Cardiac fibroblast (primary cell): ENCODE measurements at regions not wholly inside any gene's neighbourhood (a gene's known extent, or its start where the extent isn't known, plus 50 kb on each side); places are given as distances from the start of the nearest gene placed in this dataset.

Experiments used
- DNase-seq, 2 donors: peaks; one replicate each; pipeline versions ENCODE4 v3.0.0 to v3.0.0-alpha.2; 2010; ENCODE audit warnings: low read depth in 2 of 2
- H3K4me3 ChIP-seq, 2 donors: replicated peaks in 1 of 2; 1 replicate in 1 of 2; 2 replicates in 1 of 2; pipeline ENCODE4 v1.5.1; 2011; ENCODE audit warnings: low read depth in 2 of 2, low read length in 2 of 2, mild to moderate bottlenecking in 2 of 2, moderate library complexity in 1 of 2
- TF ChIP-seq, protein P1 (sequence below): IDR thresholded peaks from one replicate; pipeline ENCODE4 v1.5.1; 2011; ENCODE audit warnings: low read depth, mild to moderate bottlenecking, low read length, inconsistent platforms

DNA sequence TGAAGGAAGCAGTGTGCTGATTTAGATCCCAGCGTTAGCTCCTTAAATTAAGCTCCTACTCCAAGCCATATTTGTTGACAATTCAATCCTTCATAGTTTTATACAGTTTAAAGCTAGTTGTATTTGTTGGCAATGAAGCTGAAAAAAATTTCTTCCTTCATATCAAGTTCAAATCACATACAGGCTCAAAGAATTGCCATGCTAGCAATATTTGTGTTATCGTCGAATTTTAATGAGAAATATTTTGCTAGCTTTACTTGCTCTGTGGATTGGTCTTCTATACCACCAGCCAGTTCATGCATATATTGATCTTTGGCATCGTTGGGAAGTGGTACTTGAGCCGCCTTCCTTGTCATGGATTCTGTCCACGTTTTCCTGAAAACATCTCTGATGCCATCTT lies 204.6 kb upstream of the HDAC4 start:
- no peak for DNase-seq
- TF ChIP-seq, protein P1, sequence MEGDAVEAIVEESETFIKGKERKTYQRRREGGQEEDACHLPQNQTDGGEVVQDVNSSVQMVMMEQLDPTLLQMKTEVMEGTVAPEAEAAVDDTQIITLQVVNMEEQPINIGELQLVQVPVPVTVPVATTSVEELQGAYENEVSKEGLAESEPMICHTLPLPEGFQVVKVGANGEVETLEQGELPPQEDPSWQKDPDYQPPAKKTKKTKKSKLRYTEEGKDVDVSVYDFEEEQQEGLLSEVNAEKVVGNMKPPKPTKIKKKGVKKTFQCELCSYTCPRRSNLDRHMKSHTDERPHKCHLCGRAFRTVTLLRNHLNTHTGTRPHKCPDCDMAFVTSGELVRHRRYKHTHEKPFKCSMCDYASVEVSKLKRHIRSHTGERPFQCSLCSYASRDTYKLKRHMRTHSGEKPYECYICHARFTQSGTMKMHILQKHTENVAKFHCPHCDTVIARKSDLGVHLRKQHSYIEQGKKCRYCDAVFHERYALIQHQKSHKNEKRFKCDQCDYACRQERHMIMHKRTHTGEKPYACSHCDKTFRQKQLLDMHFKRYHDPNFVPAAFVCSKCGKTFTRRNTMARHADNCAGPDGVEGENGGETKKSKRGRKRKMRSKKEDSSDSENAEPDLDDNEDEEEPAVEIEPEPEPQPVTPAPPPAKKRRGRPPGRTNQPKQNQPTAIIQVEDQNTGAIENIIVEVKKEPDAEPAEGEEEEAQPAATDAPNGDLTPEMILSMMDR: no peak
- no peak overlapping the region for H3K4me3 ChIP-seq

DNA sequence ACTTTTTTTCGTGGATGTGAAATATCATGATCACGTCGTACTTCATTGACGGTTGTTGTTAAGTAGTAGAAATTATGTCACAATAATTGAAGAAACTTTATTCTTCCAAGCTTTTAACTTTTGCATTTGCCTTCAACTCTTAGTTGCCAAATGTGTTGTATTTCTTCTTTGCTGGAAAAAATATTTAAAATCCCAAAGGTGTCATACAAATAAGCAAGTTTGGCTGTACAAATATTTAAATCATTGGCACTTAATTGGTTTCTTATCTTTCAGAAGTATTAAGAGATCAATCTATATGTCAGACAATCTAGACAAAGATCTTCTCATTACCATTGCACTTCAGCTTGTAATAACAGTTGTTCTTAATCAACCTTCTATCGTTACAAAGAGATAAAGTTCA lies 204.0 kb upstream of the HDAC4 start:
- no peak for DNase-seq
- TF ChIP-seq, protein P1: no peak
- H3K4me3 ChIP-seq: no peak overlapping the region

DNA sequence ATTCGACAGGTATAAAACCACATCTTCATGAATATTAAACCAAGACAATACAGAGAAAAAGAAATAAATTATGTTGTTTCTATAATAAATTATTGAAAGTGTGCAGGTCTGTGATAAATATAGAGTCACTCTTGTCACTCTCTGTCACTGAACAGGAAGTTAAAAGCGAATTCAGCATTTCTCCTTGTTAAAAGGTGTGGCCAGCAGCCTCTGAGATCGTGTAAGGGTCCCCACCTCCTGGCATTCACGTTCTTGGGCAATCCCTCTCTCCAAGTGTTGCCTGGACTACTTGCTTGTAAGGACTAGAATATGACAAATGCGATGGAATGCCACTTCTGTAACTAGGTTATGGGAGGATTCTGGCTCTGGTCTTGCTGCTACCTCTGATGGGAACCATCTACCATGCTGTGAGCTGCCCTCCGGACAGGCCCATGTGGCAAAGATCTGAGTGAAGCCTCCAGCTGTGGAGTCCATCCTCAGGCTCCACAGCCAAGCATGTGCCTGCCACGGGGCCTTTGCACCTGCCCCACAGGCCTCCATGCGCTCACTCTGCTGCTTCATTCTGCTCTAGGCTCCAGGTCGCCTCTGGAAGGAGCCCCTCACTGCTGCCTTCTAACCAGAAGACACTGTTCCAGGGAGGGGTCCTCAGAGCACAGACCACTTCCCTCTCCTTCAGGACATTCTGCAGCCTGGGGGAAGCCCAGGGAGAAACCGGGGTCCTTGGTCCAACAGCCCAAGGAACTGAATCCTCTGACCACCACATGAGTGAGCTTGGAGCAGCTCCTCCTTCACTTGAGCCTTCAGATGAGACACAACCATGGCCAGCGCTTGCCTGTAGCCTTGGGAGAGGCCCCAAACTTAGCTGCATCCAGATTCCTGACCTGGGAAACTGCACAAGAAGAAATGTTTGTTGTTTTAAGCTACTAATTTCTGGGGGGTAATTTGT lies 202.9 kb upstream of the HDAC4 start:
- TF ChIP-seq, protein P1: no peak
- no peak for DNase-seq

DNA sequence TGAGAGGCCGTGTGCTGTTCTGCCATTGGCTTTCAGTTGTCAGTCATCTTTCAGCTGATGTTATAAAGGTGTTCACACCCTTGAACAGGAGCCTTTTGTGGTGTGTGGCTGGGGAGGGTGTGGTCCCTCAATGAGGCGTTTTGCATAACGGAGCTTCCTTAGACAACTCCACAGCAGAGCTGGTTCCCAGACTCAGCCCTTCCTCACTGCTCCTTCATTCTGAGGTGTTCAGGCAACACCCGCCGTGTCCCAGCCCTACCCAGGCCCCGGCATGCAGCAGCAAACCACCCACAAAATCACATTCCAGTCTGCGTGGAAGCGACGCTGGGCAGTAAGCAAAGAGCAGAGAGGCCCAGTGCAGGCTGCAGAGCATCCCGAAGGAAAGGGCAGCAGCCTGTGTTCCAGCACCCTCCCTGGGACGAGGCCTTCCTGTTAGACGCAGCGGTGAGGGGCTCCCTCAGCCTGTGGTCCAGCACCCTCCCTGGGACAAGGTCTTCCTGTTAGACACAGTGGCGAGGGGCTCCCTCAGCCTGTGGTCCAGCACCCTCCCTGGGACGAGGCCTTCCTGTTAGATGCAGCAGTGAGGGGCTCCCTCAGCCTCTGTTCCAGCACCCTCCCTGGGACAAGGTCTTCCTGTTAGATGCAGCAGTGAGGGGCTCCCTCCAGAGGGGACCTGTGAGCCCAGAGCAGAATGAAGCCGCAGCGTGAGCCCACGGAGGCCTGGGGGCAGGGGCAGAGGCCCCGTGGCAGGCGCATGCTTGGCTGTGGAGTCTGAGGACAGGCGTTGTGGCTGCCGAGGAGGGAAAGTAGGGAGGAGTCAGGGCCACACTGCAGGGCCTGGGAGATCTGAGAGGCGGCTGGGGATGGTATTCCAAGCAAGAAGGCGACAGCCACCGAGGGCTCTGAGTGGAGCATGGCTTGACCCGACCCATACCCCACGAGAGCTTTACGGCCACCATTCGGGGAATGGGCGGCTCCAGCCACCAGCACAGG lies 201.8 kb upstream of the HDAC4 start:
- no peak overlapping the region for H3K4me3 ChIP-seq
- DNase-seq: no peak
- TF ChIP-seq, protein P1: no peak

More for the DNA sequence above, 202.9 kb upstream of the HDAC4 start:
- no peak overlapping the region for H3K4me3 ChIP-seq

DNA sequence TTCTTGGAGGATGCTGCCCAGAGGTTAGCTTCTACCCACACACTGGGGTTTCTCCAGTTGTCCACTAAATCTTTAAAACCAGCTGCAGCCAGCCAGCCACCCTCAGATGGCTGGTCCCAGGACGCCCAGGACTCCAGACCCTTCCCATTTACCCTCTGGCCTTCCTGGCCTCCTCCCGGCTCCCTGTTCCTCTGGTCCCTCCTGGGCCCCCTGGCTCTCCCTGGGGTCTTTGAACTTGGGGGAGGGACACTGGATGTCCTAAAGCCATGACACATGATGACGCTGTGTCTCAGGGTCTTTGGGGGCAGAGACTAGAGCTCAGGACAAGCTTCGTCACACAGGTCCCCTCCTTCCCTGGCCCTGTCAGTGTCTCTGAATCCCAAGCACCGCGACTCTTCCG lies 201.1 kb upstream of the HDAC4 start:
- TF ChIP-seq, protein P1: no peak
- no peak for DNase-seq
- H3K4me3 ChIP-seq: no peak overlapping the region

DNA sequence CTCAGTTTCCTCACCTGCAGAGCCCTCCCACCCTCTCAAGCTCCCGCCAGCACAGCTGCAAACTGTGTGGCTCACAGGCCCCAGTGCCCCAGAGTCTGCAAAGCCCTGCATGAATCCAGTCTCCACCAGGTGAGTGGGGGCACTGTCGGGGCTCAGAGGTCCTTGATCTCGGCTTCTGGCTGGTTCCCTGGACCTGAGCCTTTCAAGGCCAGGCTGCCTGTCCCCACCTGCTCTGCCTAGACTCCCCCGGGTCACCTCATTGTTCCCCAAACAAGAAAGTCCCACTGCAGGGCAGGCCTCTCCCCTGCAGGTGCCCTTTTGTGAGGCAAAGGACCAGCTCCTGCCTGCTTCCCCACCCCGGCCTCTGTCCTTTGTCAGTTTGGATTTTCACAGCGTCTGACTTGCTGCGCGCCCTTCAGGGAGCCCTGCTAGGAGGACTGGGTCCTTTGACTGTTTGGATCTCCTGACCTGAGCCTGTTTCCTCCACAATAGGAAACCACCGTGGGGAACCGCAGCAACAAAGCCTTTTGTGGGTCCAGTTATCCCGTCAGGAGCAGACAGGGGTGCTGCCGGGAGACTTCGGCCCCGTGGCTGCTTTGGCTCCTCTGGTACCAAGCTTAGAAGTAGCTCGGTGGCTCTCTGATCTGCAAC lies 200.5 kb upstream of the HDAC4 start:
- TF ChIP-seq, protein P1: no peak
- no peak for DNase-seq
- H3K4me3 ChIP-seq: no peak overlapping the region
